GM23338 (cell line): ENCODE measurements at regions not wholly inside any gene's neighbourhood (a gene's known extent, or its start where the extent isn't known, plus 50 kb on each side); places are given as distances from the start of the nearest gene placed in this dataset.
A peak's percentile ranks its signal among the peaks of the same experiment; 100 is the strongest.

Source experiments
- ATAC-seq: fragments of 200-7000 bp; cut with Tn5 transposase; 3 replicates; pipeline ENCODE4 v1.9.1; 2020
- DNase-seq: peaks from one replicate; pipeline ENCODE4 v3.0.0-alpha.2; 2015; ENCODE audit warnings: low spot score
- H2AFZ ChIP-seq: fragments of 200-600 bp; sonication (generic); 2 replicates; pipeline ENCODE4 v1.8.0; 2016; ENCODE audit warnings: antibody characterized with exemption, mild to moderate bottlenecking, moderate library complexity
- H3F3A ChIP-seq: fragments of 200-600 bp; sonication (generic); replicated peaks from 2 replicates; pipeline ENCODE4 v1.8.0; 2017; ENCODE audit warnings: antibody characterized with exemption, mixed run types, low read depth
- H3K27ac ChIP-seq: fragments of 200-600 bp; sonication (generic); 2 replicates; pipeline ENCODE4 v1.6.1; 2016; ENCODE audit warnings: low read depth
- H3K27me3 ChIP-seq: fragments of 200-600 bp; sonication (generic); 2 replicates; pipeline ENCODE4 v1.8.0; 2016; ENCODE audit warnings: mild to moderate bottlenecking, mixed run types, moderate library complexity; ENCODE audit not compliant: insufficient read depth
- H3K36me3 ChIP-seq: fragments of 200-600 bp; sonication (generic); 2 replicates; pipeline ENCODE4 v1.8.0; 2016; ENCODE audit warnings: mild to moderate bottlenecking; ENCODE audit not compliant: insufficient read depth
- H3K4me1 ChIP-seq: fragments of 200-600 bp; sonication (generic); 2 replicates; pipeline ENCODE4 v1.8.0; 2016; ENCODE audit warnings: mild to moderate bottlenecking, moderate library complexity; ENCODE audit not compliant: insufficient read depth
- H3K4me2 ChIP-seq: fragments of 200-600 bp; sonication (generic); 2 replicates; pipeline ENCODE4 v1.7.1; 2017; ENCODE audit warnings: mixed run types
- H3K4me3 ChIP-seq: fragments of 200-600 bp; sonication (generic); 2 replicates; pipeline ENCODE4 v1.6.1; 2016; ENCODE audit warnings: mixed run types
- H3K79me2 ChIP-seq: fragments of 200-600 bp; sonication (generic); replicated peaks from 2 replicates; pipeline ENCODE4 v1.8.0; 2017; ENCODE audit warnings: mild to moderate bottlenecking; ENCODE audit not compliant: insufficient read depth
- H3K9me2 ChIP-seq: fragments of 200-600 bp; sonication (generic); 2 replicates; pipeline ENCODE4 v1.8.0; 2017; ENCODE audit not compliant: insufficient read depth
- H4K20me1 ChIP-seq: fragments of 200-600 bp; sonication (generic); replicated peaks from 2 replicates; pipeline ENCODE4 v1.8.0; 2017; ENCODE audit warnings: mild to moderate bottlenecking; ENCODE audit not compliant: insufficient read depth
- H3K27ac Mint-ChIP-seq: 2 replicates; pipeline ENCODE4 v1.8.0; 2020; ENCODE audit warnings: inconsistent platforms, mild to moderate bottlenecking, moderate library complexity, mixed read lengths
- H3K27me3 Mint-ChIP-seq: 3 replicates; pipeline ENCODE4 v1.8.0; 2022; ENCODE audit warnings: low read depth, mild to moderate bottlenecking, moderate library complexity, mixed read lengths, inconsistent platforms; ENCODE audit not compliant: insufficient read depth, poor library complexity
- H3K36me3 Mint-ChIP-seq: 3 replicates; pipeline ENCODE4 v1.8.0; 2021; ENCODE audit warnings: low read depth, mild to moderate bottlenecking, inconsistent platforms, moderate library complexity, mixed read lengths
- H3K4me1 Mint-ChIP-seq: 3 replicates; pipeline ENCODE4 v1.8.0; 2020; ENCODE audit warnings: mild to moderate bottlenecking, inconsistent platforms, mixed read lengths
- H3K4me3 Mint-ChIP-seq: 3 replicates; pipeline ENCODE4 v1.8.0; 2021; ENCODE audit warnings: moderate library complexity, mild to moderate bottlenecking, inconsistent platforms, mixed read lengths
- H3K9me3 Mint-ChIP-seq: 3 replicates; pipeline ENCODE4 v1.8.0; 2020; ENCODE audit warnings: moderate library complexity, mild to moderate bottlenecking, inconsistent platforms, mixed read lengths
- CTCF ChIP-seq, 2 experiments: fragments of 200-600 bp in 1 of 2; sonication (generic) in 1 of 2; conservative IDR thresholded peaks; 2 replicates each; pipeline versions ENCODE4 v1.5.1 to v1.6.1; 2016 to 2017; ENCODE audit warnings: antibody characterized with exemption in 2 of 2, low read depth in 2 of 2, mild to moderate bottlenecking in 2 of 2, moderate library complexity in 1 of 2
- EZH2 ChIP-seq: fragments of 200-600 bp; sonication (generic); IDR thresholded peaks from one replicate; pipeline ENCODE4 v1.8.0; 2017; ENCODE audit warnings: antibody characterized with exemption, mild to moderate bottlenecking, low read depth; ENCODE audit not compliant: unreplicated experiment
- TF ChIP-seq, protein P1 (sequence below): IDR thresholded peaks from one replicate; pipeline ENCODE4 v1.6.1; 2018; ENCODE audit warnings: antibody characterized with exemption; ENCODE audit not compliant: unreplicated experiment

DNA sequence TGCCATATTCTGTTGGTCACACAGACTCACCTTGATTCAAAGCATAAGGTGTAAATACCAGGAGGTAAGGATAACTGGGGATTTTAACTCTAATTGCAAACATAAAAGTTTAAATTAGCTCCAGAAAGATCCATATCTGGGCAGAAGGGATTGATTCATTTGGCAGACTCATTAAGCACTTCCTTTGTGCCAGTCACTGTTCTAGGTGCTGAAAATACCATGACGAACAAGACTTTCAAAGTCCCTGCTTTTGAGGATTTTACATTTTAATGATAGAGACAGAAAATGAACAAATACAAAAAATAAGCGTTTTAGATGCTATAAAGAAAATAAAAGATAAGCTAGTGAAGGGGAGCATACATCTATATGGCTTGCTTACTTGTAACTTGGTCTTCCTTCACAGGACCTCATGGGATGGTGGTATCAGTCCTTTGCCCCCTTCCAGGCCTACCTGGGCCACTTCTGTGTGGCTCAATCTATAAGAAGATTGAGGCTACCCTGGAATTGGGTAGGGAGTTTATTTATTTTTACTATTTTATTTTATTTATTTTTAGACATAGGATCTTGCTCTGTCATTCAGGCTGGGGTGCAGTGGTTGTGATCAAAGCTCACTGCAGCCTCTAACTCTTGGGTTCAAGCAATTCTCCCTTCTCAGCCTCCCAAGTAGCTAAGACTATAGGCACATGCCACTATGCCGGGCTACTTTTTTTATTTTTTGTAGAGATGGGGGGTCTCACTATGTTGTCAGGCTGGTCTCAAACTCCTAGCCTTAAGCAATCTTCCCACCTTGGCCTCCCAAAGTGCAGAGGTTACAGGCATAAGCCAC is 212.8 kb downstream of the MYCN start:
- no peak for TF ChIP-seq EZH2
- TF ChIP-seq, protein P1, sequence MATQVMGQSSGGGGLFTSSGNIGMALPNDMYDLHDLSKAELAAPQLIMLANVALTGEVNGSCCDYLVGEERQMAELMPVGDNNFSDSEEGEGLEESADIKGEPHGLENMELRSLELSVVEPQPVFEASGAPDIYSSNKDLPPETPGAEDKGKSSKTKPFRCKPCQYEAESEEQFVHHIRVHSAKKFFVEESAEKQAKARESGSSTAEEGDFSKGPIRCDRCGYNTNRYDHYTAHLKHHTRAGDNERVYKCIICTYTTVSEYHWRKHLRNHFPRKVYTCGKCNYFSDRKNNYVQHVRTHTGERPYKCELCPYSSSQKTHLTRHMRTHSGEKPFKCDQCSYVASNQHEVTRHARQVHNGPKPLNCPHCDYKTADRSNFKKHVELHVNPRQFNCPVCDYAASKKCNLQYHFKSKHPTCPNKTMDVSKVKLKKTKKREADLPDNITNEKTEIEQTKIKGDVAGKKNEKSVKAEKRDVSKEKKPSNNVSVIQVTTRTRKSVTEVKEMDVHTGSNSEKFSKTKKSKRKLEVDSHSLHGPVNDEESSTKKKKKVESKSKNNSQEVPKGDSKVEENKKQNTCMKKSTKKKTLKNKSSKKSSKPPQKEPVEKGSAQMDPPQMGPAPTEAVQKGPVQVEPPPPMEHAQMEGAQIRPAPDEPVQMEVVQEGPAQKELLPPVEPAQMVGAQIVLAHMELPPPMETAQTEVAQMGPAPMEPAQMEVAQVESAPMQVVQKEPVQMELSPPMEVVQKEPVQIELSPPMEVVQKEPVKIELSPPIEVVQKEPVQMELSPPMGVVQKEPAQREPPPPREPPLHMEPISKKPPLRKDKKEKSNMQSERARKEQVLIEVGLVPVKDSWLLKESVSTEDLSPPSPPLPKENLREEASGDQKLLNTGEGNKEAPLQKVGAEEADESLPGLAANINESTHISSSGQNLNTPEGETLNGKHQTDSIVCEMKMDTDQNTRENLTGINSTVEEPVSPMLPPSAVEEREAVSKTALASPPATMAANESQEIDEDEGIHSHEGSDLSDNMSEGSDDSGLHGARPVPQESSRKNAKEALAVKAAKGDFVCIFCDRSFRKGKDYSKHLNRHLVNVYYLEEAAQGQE = peak; percentile 34
- Histone ChIP-seq H3K4me2 (no peak overlapping the region), H3K27ac (no peak overlapping the region), H2AFZ (no peak overlapping the region), H3K4me3 (no peak overlapping the region), H3K79me2 (no peaks in the 10 kb centered on the region), H3K27me3 (no peaks in the 10 kb centered on the region), H3F3A (0 out of 2 replicates have a peak, but pooled peaks cover 4% of the 10 kb centered on the region), H3K9me2 (peaks cover 7% of the 10 kb centered on the region; the same call in 1 of the 2 replicates), H3K4me1 (no peaks in the 10 kb centered on the region), H4K20me1 (no peaks in the 10 kb centered on the region), H3K36me3 (no peaks in the 10 kb centered on the region)
- Mint-ChIP-seq H3K4me1 (no peaks in the 10 kb centered on the region), H3K4me3 (no peak overlapping the region), H3K9me3 (no peaks in the 10 kb centered on the region), H3K27ac (no peak overlapping the region), H3K27me3 (peaks cover 6% of the 10 kb centered on the region), H3K36me3 (no peaks in the 10 kb centered on the region)
- no peak for ATAC-seq
- DNase-seq = no peak

GRCh38 chr2:16152071-16152927 is 211.9 kb downstream of the MYCN start:
- H3K9me3 Mint-ChIP-seq = no peaks in the 10 kb centered on the region
- H3K27me3 Mint-ChIP-seq = peaks cover 6% of the 10 kb centered on the region
- ATAC-seq (peak; percentile 26; the same call in 1 of the 3 replicates), DNase-seq (no peak)
- Histone ChIP-seq H3K4me1 (no peaks in the 10 kb centered on the region), H3K27me3 (no peaks in the 10 kb centered on the region), H3K4me3 (no peak overlapping the region), H3F3A (0 out of 2 replicates have a peak, but pooled peaks cover 4% of the 10 kb centered on the region), H3K27ac (no peak overlapping the region), H4K20me1 (no peaks in the 10 kb centered on the region), H3K36me3 (no peaks in the 10 kb centered on the region), H3K4me2 (no peak overlapping the region), H3K79me2 (no peaks in the 10 kb centered on the region), H2AFZ (no peak overlapping the region; the same call in 1 of the 2 replicates), H3K9me2 (peaks cover 7% of the 10 kb centered on the region; the same call in 1 of the 2 replicates)
- H3K36me3 Mint-ChIP-seq = no peaks in the 10 kb centered on the region
- TF ChIP-seq, protein P1 = no peak
- peak in 1 of 2 experiments; percentile 50; a peak in 2 of 4 replicates for TF ChIP-seq CTCF (conservative IDR thresholded peaks at IDR 0.05; ENCODE audit: low read depth in 2 of 2)
- no peak overlapping the region for H3K27ac Mint-ChIP-seq
- no peak overlapping the region for H3K4me3 Mint-ChIP-seq
- no peaks in the 10 kb centered on the region for H3K4me1 Mint-ChIP-seq
